Fibroblast of lung (primary cell): ENCODE measurements at regions not wholly inside any gene's neighbourhood (a gene's known extent, or its start where the extent isn't known, plus 50 kb on each side); places are given as distances from the start of the nearest gene placed in this dataset.

Source experiments
- DNase-seq, 2 donors: peaks; one replicate each; pipeline versions ENCODE4 v3.0.0 to v3.0.0-alpha.2; 2010; ENCODE audit warnings: low read depth in 2 of 2
- H2AFZ ChIP-seq: 2 replicates; pipeline ENCODE4 v1.5.1; 2012; ENCODE audit warnings: low read length, control low read depth, inconsistent platforms
- H3K27ac ChIP-seq: 2 replicates; pipeline ENCODE4 v1.5.1; 2011; ENCODE audit warnings: low read length, control low read depth; ENCODE audit not compliant: insufficient read depth
- H3K27me3 ChIP-seq: 2 replicates; pipeline ENCODE4 v1.5.1; 2011; ENCODE audit warnings: mild to moderate bottlenecking, low read length; ENCODE audit not compliant: control insufficient read depth, insufficient read depth
- H3K36me3 ChIP-seq: 2 replicates; pipeline ENCODE4 v1.5.1; 2011; ENCODE audit warnings: low read length; ENCODE audit not compliant: control insufficient read depth, insufficient read depth
- H3K4me1 ChIP-seq: 2 replicates; pipeline ENCODE4 v1.5.1; 2011; ENCODE audit warnings: low read length; ENCODE audit not compliant: control insufficient read depth, insufficient read depth; ENCODE audit errors: extremely low read depth
- H3K4me2 ChIP-seq: 2 replicates; pipeline ENCODE4 v1.5.1; 2011; ENCODE audit warnings: low read length, control low read depth; ENCODE audit not compliant: insufficient read depth; ENCODE audit errors: extremely low read depth
- H3K4me3 ChIP-seq, 4 experiments: fragments of 200-600 bp in 1 of 4; sonication (generic) in 1 of 4; replicated peaks in 1 of 4; 2 replicates each; pipeline ENCODE4 v1.5.1; 2011 to 2016; ENCODE audit warnings: low read length in 4 of 4, low read depth in 3 of 4, mild to moderate bottlenecking in 3 of 4, control low read depth in 2 of 4, inconsistent platforms in 1 of 4, mixed read lengths in 1 of 4; ENCODE audit not compliant: insufficient read depth in 1 of 4; ENCODE audit errors: control extremely low read depth in 1 of 4
- H3K79me2 ChIP-seq: 2 replicates; pipeline ENCODE4 v1.5.1; 2012; ENCODE audit warnings: mild to moderate bottlenecking, low read length, inconsistent platforms; ENCODE audit not compliant: control insufficient read depth, insufficient read depth
- H3K9ac ChIP-seq: 2 replicates; pipeline ENCODE4 v1.5.1; 2011; ENCODE audit warnings: mild to moderate bottlenecking, low read length, control low read depth; ENCODE audit not compliant: insufficient read depth
- H3K9me3 ChIP-seq: 2 replicates; pipeline ENCODE4 v1.5.1; 2012; ENCODE audit warnings: low read depth, low read length; ENCODE audit not compliant: control insufficient read depth, insufficient read depth
- H4K20me1 ChIP-seq: 2 replicates; pipeline ENCODE4 v1.5.1; 2011; ENCODE audit warnings: low read length; ENCODE audit not compliant: control insufficient read depth, insufficient read depth; ENCODE audit errors: extremely low read depth
- CTCF ChIP-seq, 2 donors: IDR thresholded peaks in 1 of 2; conservative IDR thresholded peaks in 1 of 2; 1 replicate in 1 of 2; 2 replicates in 1 of 2; pipeline ENCODE4 v1.5.1; 2011 to 2012; ENCODE audit warnings: low read length in 2 of 2, control low read depth in 1 of 2, inconsistent platforms in 1 of 2, low read depth in 1 of 2, mild to moderate bottlenecking in 1 of 2
- EZH2 ChIP-seq: IDR thresholded peaks from 2 replicates; pipeline ENCODE4 v1.5.1; 2012; ENCODE audit warnings: low read length, control low read depth, mild to moderate bottlenecking; ENCODE audit errors: missing control alignments

- H3K27ac ChIP-seq, result no peak overlapping the region
- H3K79me2 ChIP-seq, result no peaks in the 10 kb centered on the region
Observed at GRCh38 chr3:168233001-168233400, 137.3 kb upstream of the GOLIM4 start.

GRCh38 chr3:168223085-168223484, 127.4 kb upstream of the GOLIM4 start:
- TF ChIP-seq EZH2 (no peak), CTCF (conservative IDR thresholded peaks at IDR 0.05 in 1 of 2, IDR thresholded peaks at IDR 0.05 in 1 of 2; ENCODE audit: low read depth in 1 of 2, low read length in 2 of 2) (no peak)
- H3K4me2 ChIP-seq, result no peak overlapping the region
- H3K4me1 ChIP-seq, result no peaks in the 10 kb centered on the region
- H4K20me1 ChIP-seq, result no peaks in the 10 kb centered on the region
- no peak overlapping the region for H3K27ac ChIP-seq
- H3K9ac ChIP-seq, result no peak overlapping the region
- H3K9me3 ChIP-seq, result no peaks in the 10 kb centered on the region
- DNase-seq, result no peak
- H3K79me2 ChIP-seq, result no peaks in the 10 kb centered on the region
- no peak overlapping the region for H2AFZ ChIP-seq
- no peaks in the 10 kb centered on the region for H3K36me3 ChIP-seq
- H3K4me3 ChIP-seq, result no peak overlapping the region
- no peaks in the 10 kb centered on the region for H3K27me3 ChIP-seq

More at GRCh38 chr3:168233001-168233400, 137.3 kb upstream of the GOLIM4 start:
- no peaks in the 10 kb centered on the region for H3K27me3 ChIP-seq
- no peak overlapping the region for H2AFZ ChIP-seq
- H4K20me1 ChIP-seq, result no peaks in the 10 kb centered on the region
- no peak overlapping the region for H3K9ac ChIP-seq
- H3K4me1 ChIP-seq, result no peaks in the 10 kb centered on the region
- TF ChIP-seq EZH2 (no peak), CTCF (conservative IDR thresholded peaks at IDR 0.05 in 1 of 2, IDR thresholded peaks at IDR 0.05 in 1 of 2; ENCODE audit: low read depth in 1 of 2, low read length in 2 of 2) (no peak)
- H3K9me3 ChIP-seq, result no peaks in the 10 kb centered on the region
- no peak overlapping the region for H3K4me2 ChIP-seq
- DNase-seq, result no peak
- no peaks in the 10 kb centered on the region for H3K36me3 ChIP-seq
- H3K4me3 ChIP-seq, result no peak overlapping the region

GRCh38 chr3:168220556-168220955, 124.8 kb upstream of the GOLIM4 start:
- Histone ChIP-seq H3K27ac (no peak overlapping the region), H4K20me1 (no peaks in the 10 kb centered on the region), H3K9ac (no peak overlapping the region), H3K4me2 (no peak overlapping the region), H3K9me3 (no peaks in the 10 kb centered on the region), H2AFZ (no peak overlapping the region), H3K79me2 (no peaks in the 10 kb centered on the region), H3K4me3 (no peak overlapping the region), H3K4me1 (no peaks in the 10 kb centered on the region), H3K27me3 (no peaks in the 10 kb centered on the region), H3K36me3 (no peaks in the 10 kb centered on the region)
- DNase-seq, result peak in 1 of 2 donors; percentile 36
- TF ChIP-seq CTCF (conservative IDR thresholded peaks at IDR 0.05 in 1 of 2, IDR thresholded peaks at IDR 0.05 in 1 of 2; ENCODE audit: low read depth in 1 of 2, low read length in 2 of 2), result no peak
- no peak for TF ChIP-seq EZH2
